ENCODE measurements at regions not wholly inside any gene's neighbourhood (a gene's known extent, or its start where the extent isn't known, plus 50 kb on each side); places are given as distances from the start of the nearest gene placed in this dataset.

DNA sequence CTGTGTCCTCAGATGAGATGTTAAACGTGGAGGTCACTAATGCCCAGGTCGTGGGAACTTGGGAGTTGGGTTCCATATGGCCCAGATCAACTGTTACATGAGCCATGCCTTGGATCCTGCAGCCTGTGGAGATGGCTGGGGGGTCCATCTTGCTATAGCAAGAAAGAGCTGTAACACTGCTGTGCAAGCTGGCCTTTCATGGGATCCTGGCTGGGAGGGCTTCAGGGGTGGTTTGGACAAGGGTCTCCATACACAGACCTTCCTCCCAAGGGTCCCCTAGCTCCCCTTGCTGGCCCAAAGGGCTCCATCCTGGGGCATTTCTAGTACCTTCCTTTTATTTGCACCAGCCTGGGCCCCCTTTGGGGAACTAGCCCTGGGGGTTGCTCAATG lies 337.7 kb downstream of the DYSF start:
- TF ChIP-seq, protein P1, sequence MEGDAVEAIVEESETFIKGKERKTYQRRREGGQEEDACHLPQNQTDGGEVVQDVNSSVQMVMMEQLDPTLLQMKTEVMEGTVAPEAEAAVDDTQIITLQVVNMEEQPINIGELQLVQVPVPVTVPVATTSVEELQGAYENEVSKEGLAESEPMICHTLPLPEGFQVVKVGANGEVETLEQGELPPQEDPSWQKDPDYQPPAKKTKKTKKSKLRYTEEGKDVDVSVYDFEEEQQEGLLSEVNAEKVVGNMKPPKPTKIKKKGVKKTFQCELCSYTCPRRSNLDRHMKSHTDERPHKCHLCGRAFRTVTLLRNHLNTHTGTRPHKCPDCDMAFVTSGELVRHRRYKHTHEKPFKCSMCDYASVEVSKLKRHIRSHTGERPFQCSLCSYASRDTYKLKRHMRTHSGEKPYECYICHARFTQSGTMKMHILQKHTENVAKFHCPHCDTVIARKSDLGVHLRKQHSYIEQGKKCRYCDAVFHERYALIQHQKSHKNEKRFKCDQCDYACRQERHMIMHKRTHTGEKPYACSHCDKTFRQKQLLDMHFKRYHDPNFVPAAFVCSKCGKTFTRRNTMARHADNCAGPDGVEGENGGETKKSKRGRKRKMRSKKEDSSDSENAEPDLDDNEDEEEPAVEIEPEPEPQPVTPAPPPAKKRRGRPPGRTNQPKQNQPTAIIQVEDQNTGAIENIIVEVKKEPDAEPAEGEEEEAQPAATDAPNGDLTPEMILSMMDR (IDR thresholded peaks at IDR 0.05; ENCODE audit: poor library complexity, severe bottlenecking), result no peak
- TF ChIP-seq POLR2AphosphoS5 (IDR thresholded peaks at IDR 0.05) (no peak), EP300 (conservative IDR thresholded peaks at IDR 0.05; ENCODE audit: poor library complexity, severe bottlenecking) (no peak), TAF1 (IDR thresholded peaks at IDR 0.05; ENCODE audit: low read depth) (no peak), EZH2 (IDR thresholded peaks at IDR 0.05; ENCODE audit: borderline replicate concordance, insufficient read depth, low read length, poor library complexity, severe bottlenecking) (no peak), RAD21 (conservative IDR thresholded peaks at IDR 0.05) (no peak), MXI1 (conservative IDR thresholded peaks at IDR 0.05; ENCODE audit: poor library complexity, severe bottlenecking) (no peak), SMC3 (conservative IDR thresholded peaks at IDR 0.05; ENCODE audit: poor library complexity) (no peak)
- TF ChIP-seq, protein P2, sequence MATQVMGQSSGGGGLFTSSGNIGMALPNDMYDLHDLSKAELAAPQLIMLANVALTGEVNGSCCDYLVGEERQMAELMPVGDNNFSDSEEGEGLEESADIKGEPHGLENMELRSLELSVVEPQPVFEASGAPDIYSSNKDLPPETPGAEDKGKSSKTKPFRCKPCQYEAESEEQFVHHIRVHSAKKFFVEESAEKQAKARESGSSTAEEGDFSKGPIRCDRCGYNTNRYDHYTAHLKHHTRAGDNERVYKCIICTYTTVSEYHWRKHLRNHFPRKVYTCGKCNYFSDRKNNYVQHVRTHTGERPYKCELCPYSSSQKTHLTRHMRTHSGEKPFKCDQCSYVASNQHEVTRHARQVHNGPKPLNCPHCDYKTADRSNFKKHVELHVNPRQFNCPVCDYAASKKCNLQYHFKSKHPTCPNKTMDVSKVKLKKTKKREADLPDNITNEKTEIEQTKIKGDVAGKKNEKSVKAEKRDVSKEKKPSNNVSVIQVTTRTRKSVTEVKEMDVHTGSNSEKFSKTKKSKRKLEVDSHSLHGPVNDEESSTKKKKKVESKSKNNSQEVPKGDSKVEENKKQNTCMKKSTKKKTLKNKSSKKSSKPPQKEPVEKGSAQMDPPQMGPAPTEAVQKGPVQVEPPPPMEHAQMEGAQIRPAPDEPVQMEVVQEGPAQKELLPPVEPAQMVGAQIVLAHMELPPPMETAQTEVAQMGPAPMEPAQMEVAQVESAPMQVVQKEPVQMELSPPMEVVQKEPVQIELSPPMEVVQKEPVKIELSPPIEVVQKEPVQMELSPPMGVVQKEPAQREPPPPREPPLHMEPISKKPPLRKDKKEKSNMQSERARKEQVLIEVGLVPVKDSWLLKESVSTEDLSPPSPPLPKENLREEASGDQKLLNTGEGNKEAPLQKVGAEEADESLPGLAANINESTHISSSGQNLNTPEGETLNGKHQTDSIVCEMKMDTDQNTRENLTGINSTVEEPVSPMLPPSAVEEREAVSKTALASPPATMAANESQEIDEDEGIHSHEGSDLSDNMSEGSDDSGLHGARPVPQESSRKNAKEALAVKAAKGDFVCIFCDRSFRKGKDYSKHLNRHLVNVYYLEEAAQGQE (IDR thresholded peaks at IDR 0.05; ENCODE audit: borderline replicate concordance), result no peak

All from neural cell (in vitro differentiated cells).